Keratinocyte (primary cell): ENCODE measurements at regions not wholly inside any gene's neighbourhood (a gene's known extent, or its start where the extent isn't known, plus 50 kb on each side); places are given as distances from the start of the nearest gene placed in this dataset.
"Not testable (repeated sequence)": the region's sequence is repeated elsewhere in the genome, so short reads cannot be mapped to it uniquely, and the experiment has no call there.

Experiments used
- DNase-seq: peaks from one replicate; pipeline ENCODE4 v3.0.0-alpha.2; 2011; ENCODE audit warnings: low read depth, missing footprints, low spot score
- FAIRE-seq: peaks from 2 replicates; lab custom pipeline; 2011; peaks lifted over from hg19 to GRCh38; lab: Jason Lieb, UNC
- H2AFZ ChIP-seq: 2 replicates; pipeline ENCODE4 v1.6.0; 2012; ENCODE audit warnings: low read length, control low read depth, inconsistent platforms; ENCODE audit not compliant: control insufficient read depth
- H3K27ac ChIP-seq: 2 replicates; pipeline ENCODE4 v1.5.1; 2011; ENCODE audit warnings: low read length; ENCODE audit not compliant: control insufficient read depth, insufficient read depth
- H3K27me3 ChIP-seq: 3 replicates; pipeline ENCODE4 v1.6.0; 2011; ENCODE audit warnings: low read length; ENCODE audit not compliant: control insufficient read depth, insufficient read depth; ENCODE audit errors: extremely low read depth
- H3K36me3 ChIP-seq, 2 experiments: 2 replicates in 1 of 2; 3 replicates in 1 of 2; pipeline ENCODE4 v1.5.1; 2011; ENCODE audit warnings: low read length in 2 of 2, mild to moderate bottlenecking in 1 of 2; ENCODE audit not compliant: control insufficient read depth in 2 of 2, insufficient read depth in 2 of 2; ENCODE audit errors: extremely low read depth in 1 of 2
- H3K4me1 ChIP-seq: 3 replicates; pipeline ENCODE4 v1.5.1; 2011; ENCODE audit warnings: low read length; ENCODE audit not compliant: control insufficient read depth, insufficient read depth; ENCODE audit errors: extremely low read depth
- H3K4me2 ChIP-seq: 3 replicates; pipeline ENCODE4 v1.6.0; 2011; ENCODE audit warnings: low read depth, low read length; ENCODE audit not compliant: control insufficient read depth, insufficient read depth; ENCODE audit errors: extremely low read depth
- H3K4me3 ChIP-seq, 3 experiments: fragments of 200-600 bp in 1 of 3; sonication (generic) in 1 of 3; 2 replicates in 2 of 3; 3 replicates in 1 of 3; pipeline ENCODE4 v1.5.1; 2011 to 2016; ENCODE audit warnings: low read length in 3 of 3, mild to moderate bottlenecking in 3 of 3, control low read depth in 2 of 3, inconsistent platforms in 1 of 3, low read depth in 1 of 3, mixed read lengths in 1 of 3, mixed run types in 1 of 3, moderate library complexity in 1 of 3; ENCODE audit not compliant: control insufficient read depth in 2 of 3, insufficient read depth in 2 of 3; ENCODE audit errors: extremely low read depth in 1 of 3
- H3K79me2 ChIP-seq: 2 replicates; pipeline ENCODE4 v1.6.0; 2012; ENCODE audit warnings: low read length; ENCODE audit not compliant: control insufficient read depth, insufficient read depth
- H3K9ac ChIP-seq: 3 replicates; pipeline ENCODE4 v1.6.0; 2011; ENCODE audit warnings: low read length; ENCODE audit not compliant: control insufficient read depth, insufficient read depth; ENCODE audit errors: extremely low read depth
- H3K9me1 ChIP-seq: 3 replicates; pipeline ENCODE4 v1.6.0; 2011; ENCODE audit warnings: low read length; ENCODE audit not compliant: control insufficient read depth, insufficient read depth; ENCODE audit errors: extremely low read depth
- H3K9me3 ChIP-seq: 2 replicates; pipeline ENCODE4 v1.5.1; 2012; ENCODE audit warnings: low read depth, low read length; ENCODE audit not compliant: control insufficient read depth
- H4K20me1 ChIP-seq: 3 replicates; pipeline ENCODE4 v1.6.0; 2011; ENCODE audit warnings: low read length; ENCODE audit not compliant: control insufficient read depth, insufficient read depth; ENCODE audit errors: extremely low read depth
- CTCF ChIP-seq, 3 experiments: IDR thresholded peaks in 1 of 3; conservative IDR thresholded peaks in 1 of 3; optimal IDR thresholded peaks in 1 of 3; 2 replicates in 2 of 3; 3 replicates in 1 of 3; pipeline versions ENCODE3 to v1.5.1; 2011; ENCODE audit warnings: low read length in 3 of 3, mild to moderate bottlenecking in 3 of 3, moderate library complexity in 2 of 3, control low read depth in 1 of 3, inconsistent platforms in 1 of 3; ENCODE audit not compliant: insufficient read depth in 2 of 3; ENCODE audit errors: extremely low read depth in 1 of 3
- EZH2 ChIP-seq: IDR thresholded peaks from one replicate; pipeline ENCODE4 v1.6.1; 2012; ENCODE audit warnings: inconsistent platforms, mild to moderate bottlenecking, low read length, moderate library complexity
- dilution Hi-C: fragments of 300-500 bp; cut with MboI; formaldehyde crosslinking; loops from one replicate; pipeline ENCODE4 v1.7.0; 2020; ENCODE audit warnings: low sequenced_read_pairs; ENCODE audit not compliant: extremely low pct_ligation_motif_present

GRCh38 chr20:48444249-48444648 lies 383.6 kb downstream of the PREX1 start:
- Histone ChIP-seq H4K20me1 (no peaks in the 10 kb centered on the region), H3K4me1 (no peaks in the 10 kb centered on the region), H3K4me2 (no peak overlapping the region), H3K36me3 (no peaks in the 10 kb centered on the region), H3K4me3 (no peak overlapping the region), H3K27ac (no peak overlapping the region), H3K9me3 (peaks cover 3% of the 10 kb centered on the region), H3K9ac (no peak overlapping the region), H3K9me1 (no peaks in the 10 kb centered on the region), H3K79me2 (no peaks in the 10 kb centered on the region), H2AFZ (no peak overlapping the region), H3K27me3 (no peaks in the 10 kb centered on the region)
- DNase-seq, result no peak
- no peak for TF ChIP-seq CTCF (optimal IDR thresholded peaks at IDR 0.05 in 1 of 3, IDR thresholded peaks at IDR 0.05 in 1 of 3, conservative IDR thresholded peaks at IDR 0.05 in 1 of 3; ENCODE audit: extremely low read depth in 1 of 3, insufficient read depth in 2 of 3, low read length in 3 of 3)
- TF ChIP-seq EZH2, result no peak
- no peak for FAIRE-seq
- dilution Hi-C loops, result no loop called here

GRCh38 chr20:48440916-48441315 lies 386.9 kb downstream of the PREX1 start:
- Histone ChIP-seq H2AFZ (no peak overlapping the region), H3K9ac (no peak overlapping the region), H3K9me1 (no peaks in the 10 kb centered on the region), H3K27ac (no peak overlapping the region), H3K4me2 (no peak overlapping the region), H3K27me3 (no peaks in the 10 kb centered on the region), H3K4me1 (no peaks in the 10 kb centered on the region), H3K9me3 (peaks cover 3% of the 10 kb centered on the region), H3K36me3 (no peaks in the 10 kb centered on the region), H3K4me3 (no peak overlapping the region), H3K79me2 (no peaks in the 10 kb centered on the region), H4K20me1 (no peaks in the 10 kb centered on the region)
- dilution Hi-C loops, result no loop called here
- DNase-seq (no peak), FAIRE-seq (no peak)
- TF ChIP-seq CTCF (optimal IDR thresholded peaks at IDR 0.05 in 1 of 3, IDR thresholded peaks at IDR 0.05 in 1 of 3, conservative IDR thresholded peaks at IDR 0.05 in 1 of 3; ENCODE audit: extremely low read depth in 1 of 3, insufficient read depth in 2 of 3, low read length in 3 of 3), result no peak
- no peak for TF ChIP-seq EZH2

GRCh38 chr20:48440261-48440660 lies 387.5 kb downstream of the PREX1 start:
- dilution Hi-C loops, H3K4me2 ChIP-seq, H3K9ac ChIP-seq, H3K27me3 ChIP-seq, H3K36me3 ChIP-seq, H3K27ac ChIP-seq, H3K9me1 ChIP-seq, DNase-seq, FAIRE-seq, H4K20me1 ChIP-seq, H3K4me1 ChIP-seq, H3K4me3 ChIP-seq, H2AFZ ChIP-seq, H3K9me3 ChIP-seq, H3K79me2 ChIP-seq: not testable (repeated sequence)
